Heart left ventricle (tissue), 16 donors: ENCODE measurements at regions not wholly inside any gene's neighbourhood (a gene's known extent, or its start where the extent isn't known, plus 50 kb on each side); places are given as distances from the start of the nearest gene placed in this dataset.

ENCODE experiments used
- ATAC-seq, 4 donors: fragments of 200-7000 bp; cut with Tn5 transposase; one replicate each; pipeline ENCODE4 v1.9.1; 2020 to 2022; ENCODE audit warnings: moderate library complexity in 4 of 4, mild to moderate bottlenecking in 3 of 4, moderate number of reproducible peaks in 1 of 4
- DNase-seq, 5 donors: peaks; one replicate each; pipeline ENCODE4 v3.0.0-alpha.2; 2020
- H3K27ac ChIP-seq, 12 donors: fragments of 200-600 bp; sonication (generic) in 4 of 12; one replicate each; pipeline versions ENCODE4 v1.5.0 to v1.8.0; 2016 to 2022; ENCODE audit warnings: mild to moderate bottlenecking in 2 of 12
- H3K27me3 ChIP-seq, 9 donors: fragments of 200-600 bp; sonication (generic) in 2 of 9; one replicate each; pipeline versions ENCODE4 v1.5.1 to v1.8.0; 2016 to 2022; ENCODE audit warnings: mild to moderate bottlenecking in 3 of 9
- H3K36me3 ChIP-seq, 9 donors: fragments of 200-600 bp; sonication (generic) in 2 of 9; one replicate each; pipeline versions ENCODE4 v1.5.0 to v1.8.0; 2018 to 2022; ENCODE audit warnings: mild to moderate bottlenecking in 2 of 9
- H3K4me1 ChIP-seq, 12 donors: fragments of 200-600 bp; sonication (generic) in 4 of 12; one replicate each; pipeline versions ENCODE4 v1.5.0 to v1.8.0; 2016 to 2022; ENCODE audit warnings: mild to moderate bottlenecking in 3 of 12
- H3K4me3 ChIP-seq, 12 donors: fragments of 200-600 bp; sonication (generic) in 4 of 12; one replicate each; pipeline versions ENCODE4 v1.5.0 to v1.8.0; 2017 to 2022; ENCODE audit warnings: mild to moderate bottlenecking in 9 of 12, moderate library complexity in 4 of 12
- H3K9me3 ChIP-seq, 12 donors: fragments of 200-600 bp; sonication (generic) in 4 of 12; one replicate each; pipeline versions ENCODE4 v1.5.0 to v1.8.0; 2016 to 2022; ENCODE audit warnings: mild to moderate bottlenecking in 1 of 12
- CTCF ChIP-seq, 12 donors: fragments of 200-600 bp; sonication (generic) in 4 of 12; IDR thresholded peaks; one replicate each; pipeline versions ENCODE4 v1.5.0 to v1.8.0; 2018 to 2022; ENCODE audit warnings: antibody characterized with exemption in 12 of 12, mild to moderate bottlenecking in 5 of 12
- POLR2A ChIP-seq, 2 donors: fragments of 450-650 bp; IDR thresholded peaks; one replicate each; pipeline ENCODE4 v1.6.1; 2017; ENCODE audit warnings: antibody characterized with exemption in 2 of 2, mild to moderate bottlenecking in 2 of 2, moderate library complexity in 2 of 2
- WGBS, 4 donors: extraction: QIAGEN DNeasy Blood & Tissue Kit in 2 of 4; methylation state at CpG; one replicate each; pipeline versions ENCODE4 v1.1.5 to v1.1.7; 2013 to 2018; 5-methylcytosine and 5-hydroxymethylcytosine counted together
- intact Hi-C, 10 donors: fragments of 100-400 bp; cut with DNase I; formaldehyde crosslinking; loops; one replicate each; pipeline versions ENCODE4 v1.11.1 to v1.14.2; 2022
- donor health status: ischemic (EF 13 %, LVEDD 7.1; RV severe dilation, severe dysfunction).
- donor health status: healthy with polysubstance abuse.
- donor health status: DM: no; HTN: yes; CAD: no.
- donor health status: DM: no; HTN: no; CAD: no.
- donor health status: ischemic (EF 25% LVEDD 6.9; RV normal size, moderate dysfunction).
- donor health status: ischemic (EF 25% LVEDD 5.7; RV mildly dilated, moderate dysfunction).
- donor health status: healthy.
- donor health status: DM: yes; HTN: yes; CAD: no.
- donor health status: ischemic (EF 35%, LVEDD 5.7; RV mildly dilated, moderate dysfunction).
- donor health status: nonischemic (EF 11% LVEDD 7.7; RV severe dilation, severe dysfunction).
- donor health status: DM: yes; HTN: yes; CAD: no.
- donor health status: PGD.
- donor health status: ischemic (EF 29% LVEDD 5.4; RV normal size, mild dysfunction).
- donor health status: nonischemic (EF 23%, LVEDD 6.1; RV moderate dilation, normal function).

- no peak overlapping the region for H3K4me3 ChIP-seq
- no peak for TF ChIP-seq CTCF (IDR thresholded peaks at IDR 0.05)
- TF ChIP-seq POLR2A (IDR thresholded peaks at IDR 0.05), result no peak
- H3K36me3 ChIP-seq, result no peaks in the 10 kb centered on the region
- H3K27me3 ChIP-seq, result no peaks in the 10 kb centered on the region
- intact Hi-C loops, result no loop called here
- H3K4me1 ChIP-seq, result no peaks in the 10 kb centered on the region
- H3K27ac ChIP-seq, result no peak overlapping the region
- ATAC-seq, result no peak
- 68 to 80% (median 78%) methylated on average over 3 of the region's 3 CpGs for WGBS, 4 donors
- no peak for DNase-seq
- H3K9me3 ChIP-seq, result no peaks in the 10 kb centered on the region
Observed at GRCh38 chr7:114183311-114184088, 231.1 kb upstream of the FOXP2 start.

GRCh38 chr7:114182837-114183236 lies 231.8 kb upstream of the FOXP2 start:
- no peaks in the 10 kb centered on the region for H3K4me1 ChIP-seq
- no peak overlapping the region for H3K27ac ChIP-seq
- no peak for TF ChIP-seq CTCF (IDR thresholded peaks at IDR 0.05)
- no peak for TF ChIP-seq POLR2A (IDR thresholded peaks at IDR 0.05)
- no peaks in the 10 kb centered on the region for H3K27me3 ChIP-seq
- DNase-seq (no peak), ATAC-seq (no peak)
- no peak overlapping the region for H3K4me3 ChIP-seq
- WGBS, 4 donors, result 42 to 51% (median 50%) methylated on average over 1 of the region's 1 CpG
- H3K36me3 ChIP-seq, result no peaks in the 10 kb centered on the region
- H3K9me3 ChIP-seq, result no peaks in the 10 kb centered on the region
- intact Hi-C loops, result no loop called here

- 64 to 81% (median 75%) methylated on average over 1 of the region's 1 CpG for WGBS, 4 donors
- DNase-seq, result no peak
- no peak for TF ChIP-seq POLR2A (IDR thresholded peaks at IDR 0.05)
- TF ChIP-seq CTCF (IDR thresholded peaks at IDR 0.05), result no peak
Observed at GRCh38 chr7:114181280-114181679, 233.3 kb upstream of the FOXP2 start.

GRCh38 chr7:114180556-114181266 lies 233.9 kb upstream of the FOXP2 start:
- Histone ChIP-seq H3K27me3 (no peaks in the 10 kb centered on the region), H3K4me3 (no peak overlapping the region), H3K4me1 (no peaks in the 10 kb centered on the region), H3K9me3 (no peaks in the 10 kb centered on the region), H3K36me3 (no peaks in the 10 kb centered on the region), H3K27ac (no peak overlapping the region)
- intact Hi-C loops, result no loop called here
- DNase-seq (no peak), ATAC-seq (no peak)
- TF ChIP-seq POLR2A (IDR thresholded peaks at IDR 0.05), result no peak
- TF ChIP-seq CTCF (IDR thresholded peaks at IDR 0.05), result no peak

More at GRCh38 chr7:114181280-114181679, 233.3 kb upstream of the FOXP2 start:
- no peaks in the 10 kb centered on the region for H3K27me3 ChIP-seq
- H3K4me1 ChIP-seq, result no peaks in the 10 kb centered on the region
- intact Hi-C loops, result no loop called here
- no peaks in the 10 kb centered on the region for H3K9me3 ChIP-seq
- ATAC-seq, result no peak
- H3K36me3 ChIP-seq, result no peaks in the 10 kb centered on the region
- H3K27ac ChIP-seq, result no peak overlapping the region
- no peak overlapping the region for H3K4me3 ChIP-seq
